Transverse colon (tissue), 4 donors: ENCODE measurements at regions not wholly inside any gene's neighbourhood (a gene's known extent, or its start where the extent isn't known, plus 50 kb on each side); places are given as distances from the start of the nearest gene placed in this dataset.

Experiments
- DNase-seq: peaks from one replicate; pipeline ENCODE4 v3.0.0-alpha.2; 2019
- H3K27ac ChIP-seq, 4 donors: fragments of 200-600 bp; sonication (generic); 2 replicates each; pipeline ENCODE4 v1.5.1; 2016 to 2018; ENCODE audit warnings: inconsistent platforms in 4 of 4
- H3K27me3 ChIP-seq: fragments of 200-600 bp; sonication (generic); 2 replicates; pipeline ENCODE4 v1.5.1; 2017; ENCODE audit warnings: inconsistent platforms
- H3K36me3 ChIP-seq, 4 donors: fragments of 200-600 bp; sonication (generic); 2 replicates each; pipeline ENCODE4 v1.5.1; 2017 to 2019; ENCODE audit warnings: inconsistent platforms in 4 of 4
- H3K4me1 ChIP-seq, 4 donors: fragments of 200-600 bp; sonication (generic); 2 replicates each; pipeline ENCODE4 v1.5.1; 2017 to 2020; ENCODE audit warnings: inconsistent platforms in 4 of 4
- H3K4me3 ChIP-seq, 4 donors: fragments of 200-600 bp; sonication (generic); 1 replicate in 1 of 4; 2 replicates in 3 of 4; pipeline versions ENCODE4 v1.5.1 to v1.6.1; 2017 to 2019; ENCODE audit warnings: inconsistent platforms in 4 of 4
- H3K9me3 ChIP-seq, 2 donors: fragments of 200-600 bp; sonication (generic); 2 replicates each; pipeline ENCODE4 v1.5.1; 2017 to 2019; ENCODE audit warnings: inconsistent platforms in 2 of 2
- CTCF ChIP-seq, 5 experiments: fragments of 200-600 bp in 3 of 5; fragments of 450-650 bp in 2 of 5; sonication (generic) in 3 of 5; IDR thresholded peaks; 1 replicate in 2 of 5; 2 replicates in 3 of 5; pipeline ENCODE4 v1.5.1; 2016 to 2017; ENCODE audit warnings: antibody characterized with exemption in 5 of 5, inconsistent platforms in 3 of 5, mild to moderate bottlenecking in 2 of 5, moderate library complexity in 1 of 5
- EP300 ChIP-seq: sonication (generic); formaldehyde crosslinking; IDR thresholded peaks from one replicate; pipeline ENCODE4 v1.6.1; 2017; ENCODE audit warnings: antibody characterized with exemption, low read depth
- POLR2A ChIP-seq: fragments of 450-650 bp; IDR thresholded peaks from one replicate; pipeline ENCODE4 v1.6.1; 2016; ENCODE audit warnings: antibody characterized with exemption, mild to moderate bottlenecking, moderate library complexity
- POLR2AphosphoS5 ChIP-seq, 3 donors: sonication (generic); formaldehyde crosslinking; IDR thresholded peaks; one replicate each; pipeline ENCODE4 v1.6.1; 2016; ENCODE audit warnings: antibody characterized with exemption in 3 of 3
- WGBS, 2 donors: methylation state at CpG; one replicate each; pipeline ENCODE4 v1.1.5; 2018; ENCODE audit warnings: low coverage in 1 of 2; 5-methylcytosine and 5-hydroxymethylcytosine counted together
- in situ Hi-C, 4 donors: fragments of 200-750 bp; cut with MboI; loops; one replicate each; pipeline versions ENCODE4 v1.15.0 to v1.15.1; 2017; ENCODE audit warnings: low sequenced_read_pairs in 3 of 4, low pct_ligation_motif_present in 1 of 4, low pct_unique_long_range_greater_than_20kb in 1 of 4
- intact Hi-C: fragments of 100-400 bp; cut with DNase I; formaldehyde crosslinking; loops from one replicate; pipeline ENCODE4 v1.15.1; 2023; ENCODE audit warnings: low total_unique reads

GRCh38 chr5:142405814-142406395 lies 81.1 kb upstream of the SPRY4 start:
- intact Hi-C loops, result loop anchor here (10.0 kb wide), 1 partner anchor 99 kb away; no protein-coding TSS in a partner anchor
- Histone ChIP-seq H3K4me1 (peaks cover 0 to 3% (median 2%) of the 10 kb centered on the region in 4 donors), H3K36me3 (no peaks in the 10 kb centered on the region), H3K9me3 (no peaks in the 10 kb centered on the region), H3K27ac (no peak overlapping the region), H3K4me3 (no peak overlapping the region), H3K27me3 (no peaks in the 10 kb centered on the region)
- DNase-seq, result no peak
- in situ Hi-C loops, result no loop called here
- 76% methylated on average over 3 to 6 of the region's 6 CpGs for WGBS, 2 donors
- no peak for TF ChIP-seq EP300
- TF ChIP-seq CTCF (IDR thresholded peaks at IDR 0.05), result no peak
- TF ChIP-seq POLR2A, result no peak
- TF ChIP-seq POLR2AphosphoS5 (IDR thresholded peaks at IDR 0.05), result no peak

GRCh38 chr5:142405023-142405422 lies 80.2 kb upstream of the SPRY4 start:
- H3K4me1 ChIP-seq, result peaks cover 0 to 3% (median 2%) of the 10 kb centered on the region in 4 donors
- intact Hi-C loops, result loop anchor here (10.0 kb wide), 1 partner anchor 100 kb away; no protein-coding TSS in a partner anchor
- DNase-seq, result no peak
- in situ Hi-C loops, result no loop called here
- 75 to 85% methylated on average over 4 to 6 of the region's 6 CpGs for whole genome bisulfite sequencing, 2 donors
- no peaks in the 10 kb centered on the region for H3K36me3 ChIP-seq
- H3K9me3 ChIP-seq, result no peaks in the 10 kb centered on the region
- H3K4me3 ChIP-seq, result no peak overlapping the region
- TF ChIP-seq POLR2A (no peak), POLR2AphosphoS5 (IDR thresholded peaks at IDR 0.05) (no peak), EP300 (no peak), CTCF (IDR thresholded peaks at IDR 0.05) (no peak)
- no peaks in the 10 kb centered on the region for H3K27me3 ChIP-seq
- H3K27ac ChIP-seq, result no peak overlapping the region

GRCh38 chr5:142404046-142404477 lies 79.2 kb upstream of the SPRY4 start:
- Histone ChIP-seq H3K27me3 (no peaks in the 10 kb centered on the region), H3K36me3 (no peaks in the 10 kb centered on the region), H3K4me3 (no peak overlapping the region), H3K9me3 (no peaks in the 10 kb centered on the region), H3K4me1 (peaks cover 0 to 3% (median 2%) of the 10 kb centered on the region in 4 donors), H3K27ac (no peak overlapping the region)
- in situ Hi-C loops, result no loop called here
- TF ChIP-seq POLR2AphosphoS5 (IDR thresholded peaks at IDR 0.05), result no peak
- TF ChIP-seq POLR2A, result no peak
- 74 to 85% methylated on average over 11 to 14 of the region's 14 CpGs for WGBS, 2 donors
- DNase-seq, result no peak
- intact Hi-C loops, result loop anchor here (10.0 kb wide), 1 partner anchor 101 kb away; no protein-coding TSS in a partner anchor

- H3K9me3 ChIP-seq, result no peaks in the 10 kb centered on the region
- H3K4me1 ChIP-seq, result peaks cover 0 to 3% (median 2%) of the 10 kb centered on the region in 4 donors
- intact Hi-C loops, result loop anchor here (10.0 kb wide), 1 partner anchor 101 kb away; no protein-coding TSS in a partner anchor
- H3K27ac ChIP-seq, result no peak overlapping the region
- no peak overlapping the region for H3K4me3 ChIP-seq
- 52% methylated on average over 4 to 7 of the region's 7 CpGs for WGBS, 2 donors
- no peaks in the 10 kb centered on the region for H3K27me3 ChIP-seq
- H3K36me3 ChIP-seq, result no peaks in the 10 kb centered on the region
- in situ Hi-C loops, result no loop called here
- DNase-seq, result no peak
- TF ChIP-seq POLR2AphosphoS5 (IDR thresholded peaks at IDR 0.05) (no peak), EP300 (no peak), POLR2A (no peak), CTCF (IDR thresholded peaks at IDR 0.05) (no peak)
Observed at GRCh38 chr5:142403583-142403982, 78.8 kb upstream of the SPRY4 start.
